PC-9 (cell line): ENCODE measurements at regions not wholly inside any gene's neighbourhood (a gene's known extent, or its start where the extent isn't known, plus 50 kb on each side); places are given as distances from the start of the nearest gene placed in this dataset.

Experiments
- EZH2 ChIP-seq: fragments of 200-600 bp; sonication (generic); IDR thresholded peaks from 2 replicates; pipeline ENCODE4 v1.8.0; 2017; ENCODE audit warnings: antibody characterized with exemption, low read depth
- TF ChIP-seq, protein P1 (sequence below): fragments of 200-600 bp; sonication (generic); conservative IDR thresholded peaks from 2 replicates; pipeline ENCODE4 v1.6.1; 2017; ENCODE audit warnings: mixed run types, antibody characterized with exemption, mild to moderate bottlenecking, moderate library complexity

DNA sequence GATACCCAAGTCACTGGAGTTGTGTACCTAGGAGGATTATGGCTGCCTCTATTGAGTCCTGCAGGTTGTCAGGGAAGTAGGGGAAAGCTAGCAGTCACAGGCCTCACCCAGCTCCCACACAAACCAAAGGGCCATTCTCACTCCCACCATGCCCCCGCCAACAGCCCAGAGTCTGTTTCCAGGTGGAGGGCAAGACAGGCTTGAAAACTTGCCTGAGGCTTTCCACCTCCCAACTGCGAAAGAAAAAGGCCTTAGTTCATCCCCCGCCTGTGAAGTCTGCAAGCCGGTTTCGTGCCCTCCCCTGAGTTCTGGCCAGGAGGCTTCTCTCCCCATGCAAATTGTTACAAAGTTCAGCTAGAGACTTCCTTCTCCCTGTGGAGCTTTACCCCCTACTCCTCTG, 270.3 kb downstream of the TXNL1 start:
- TF ChIP-seq, protein P1, sequence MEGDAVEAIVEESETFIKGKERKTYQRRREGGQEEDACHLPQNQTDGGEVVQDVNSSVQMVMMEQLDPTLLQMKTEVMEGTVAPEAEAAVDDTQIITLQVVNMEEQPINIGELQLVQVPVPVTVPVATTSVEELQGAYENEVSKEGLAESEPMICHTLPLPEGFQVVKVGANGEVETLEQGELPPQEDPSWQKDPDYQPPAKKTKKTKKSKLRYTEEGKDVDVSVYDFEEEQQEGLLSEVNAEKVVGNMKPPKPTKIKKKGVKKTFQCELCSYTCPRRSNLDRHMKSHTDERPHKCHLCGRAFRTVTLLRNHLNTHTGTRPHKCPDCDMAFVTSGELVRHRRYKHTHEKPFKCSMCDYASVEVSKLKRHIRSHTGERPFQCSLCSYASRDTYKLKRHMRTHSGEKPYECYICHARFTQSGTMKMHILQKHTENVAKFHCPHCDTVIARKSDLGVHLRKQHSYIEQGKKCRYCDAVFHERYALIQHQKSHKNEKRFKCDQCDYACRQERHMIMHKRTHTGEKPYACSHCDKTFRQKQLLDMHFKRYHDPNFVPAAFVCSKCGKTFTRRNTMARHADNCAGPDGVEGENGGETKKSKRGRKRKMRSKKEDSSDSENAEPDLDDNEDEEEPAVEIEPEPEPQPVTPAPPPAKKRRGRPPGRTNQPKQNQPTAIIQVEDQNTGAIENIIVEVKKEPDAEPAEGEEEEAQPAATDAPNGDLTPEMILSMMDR = no peak
- no peak for TF ChIP-seq EZH2
